SU-DHL-6 (cell line): ENCODE measurements at regions not wholly inside any gene's neighbourhood (a gene's known extent, or its start where the extent isn't known, plus 50 kb on each side); places are given as distances from the start of the nearest gene placed in this dataset.

Experiments
- H2AFZ ChIP-seq: fragments of 200-600 bp; sonication (generic); 2 replicates; pipeline ENCODE4 v1.6.1; 2014; ENCODE audit warnings: low read depth, mild to moderate bottlenecking, moderate library complexity, mixed read lengths, antibody characterized with exemption, low read length; ENCODE audit not compliant: severe bottlenecking
- H3F3A ChIP-seq: fragments of 200-600 bp; shearing (Covaris generic); 2 replicates; pipeline ENCODE4 v1.6.0; 2016; ENCODE audit warnings: antibody characterized with exemption, mild to moderate bottlenecking; ENCODE audit not compliant: insufficient read depth
- H3K27ac ChIP-seq: fragments of 200-600 bp; sonication (generic); 2 replicates; pipeline ENCODE4 v1.5.1; 2016; ENCODE audit warnings: low read depth, mild to moderate bottlenecking, low read length, moderate library complexity, mixed read lengths
- H3K27me3 ChIP-seq: fragments of 200-600 bp; sonication (generic), shearing (Covaris generic); 2 replicates; pipeline ENCODE4 v1.6.0; 2014; ENCODE audit warnings: mild to moderate bottlenecking, low read length
- H3K36me3 ChIP-seq: fragments of 200-600 bp; sonication (generic); 2 replicates; pipeline ENCODE4 v1.6.1; 2014; ENCODE audit warnings: mild to moderate bottlenecking, low read length, mixed read lengths
- H3K4me2 ChIP-seq: fragments of 300-600, 200-600 bp; shearing (Covaris generic), sonication (generic); 2 replicates; pipeline ENCODE4 v1.6.0; 2014; ENCODE audit warnings: low read length, low read depth, mild to moderate bottlenecking; ENCODE audit not compliant: poor library complexity, severe bottlenecking
- H3K4me3 ChIP-seq: fragments of 200-600 bp; sonication (generic); 2 replicates; pipeline ENCODE4 v1.5.1; 2014; ENCODE audit warnings: antibody characterized with exemption, low read length, mild to moderate bottlenecking, mixed read lengths; ENCODE audit not compliant: insufficient read depth, poor library complexity, severe bottlenecking
- H3K79me2 ChIP-seq: fragments of 200-600 bp; sonication (generic); 2 replicates; pipeline ENCODE4 v1.6.1; 2014; ENCODE audit warnings: mild to moderate bottlenecking, low read length, moderate library complexity; ENCODE audit not compliant: insufficient read depth
- H3K9ac ChIP-seq: fragments of 200-600 bp; sonication (generic); 2 replicates; pipeline ENCODE4 v1.7.0; 2014; ENCODE audit warnings: mild to moderate bottlenecking, low read length
- H3K9me2 ChIP-seq: fragments of 200-600 bp; sonication (generic); replicated peaks from 2 replicates; pipeline ENCODE4 v1.6.1; 2014; ENCODE audit warnings: low read length; ENCODE audit not compliant: insufficient read depth
- H3K9me3 ChIP-seq: fragments of 200-600 bp; sonication (generic); 2 replicates; pipeline ENCODE4 v1.6.1; 2014; ENCODE audit warnings: low read length, mixed read lengths; ENCODE audit not compliant: insufficient read depth
- H4K20me1 ChIP-seq: fragments of 200-600 bp; sonication (generic); 2 replicates; pipeline ENCODE4 v1.6.1; 2014; ENCODE audit warnings: low read depth, mild to moderate bottlenecking, antibody characterized with exemption, low read length, moderate library complexity, mixed read lengths
- CTCF ChIP-seq: fragments of 200-600 bp; sonication (generic); IDR thresholded peaks from one replicate; pipeline ENCODE4 v1.5.1; 2017; ENCODE audit warnings: antibody characterized with exemption, mild to moderate bottlenecking, low read length, moderate library complexity; ENCODE audit not compliant: insufficient read depth, poor library complexity, severe bottlenecking
- EZH2phosphoT487 ChIP-seq: fragments of 200-600 bp; sonication (generic), shearing (Covaris generic); conservative IDR thresholded peaks from 2 replicates; pipeline ENCODE4 v1.6.1; 2018; ENCODE audit warnings: mild to moderate bottlenecking, antibody characterized with exemption, low read length, moderate library complexity, mixed read lengths

GRCh38 chr3:80097674-80098073 lies 329.9 kb upstream of the ROBO1 start:
- Histone ChIP-seq H3K9me3 (no peaks in the 10 kb centered on the region), H2AFZ (no peak overlapping the region), H3F3A (no peaks in the 10 kb centered on the region), H3K27me3 (no peaks in the 10 kb centered on the region), H3K27ac (no peak overlapping the region), H3K36me3 (no peaks in the 10 kb centered on the region), H3K9ac (no peak overlapping the region), H3K79me2 (no peaks in the 10 kb centered on the region), H3K9me2 (no peaks in the 10 kb centered on the region), H4K20me1 (no peaks in the 10 kb centered on the region), H3K4me3 (no peak overlapping the region), H3K4me2 (no peak overlapping the region)
- no peak for TF ChIP-seq EZH2phosphoT487
- no peak for TF ChIP-seq CTCF

- Histone ChIP-seq H2AFZ (no peak overlapping the region), H3K9me3 (no peaks in the 10 kb centered on the region), H3K9me2 (no peaks in the 10 kb centered on the region), H3K79me2 (no peaks in the 10 kb centered on the region), H3K9ac (no peak overlapping the region), H3K4me3 (no peak overlapping the region), H3F3A (no peaks in the 10 kb centered on the region), H3K27me3 (no peaks in the 10 kb centered on the region), H3K4me2 (no peak overlapping the region), H4K20me1 (no peaks in the 10 kb centered on the region), H3K27ac (no peak overlapping the region), H3K36me3 (no peaks in the 10 kb centered on the region)
- no peak for TF ChIP-seq CTCF
- no peak for TF ChIP-seq EZH2phosphoT487
Observed at GRCh38 chr3:80096909-80097308, 329.1 kb upstream of the ROBO1 start.

DNA sequence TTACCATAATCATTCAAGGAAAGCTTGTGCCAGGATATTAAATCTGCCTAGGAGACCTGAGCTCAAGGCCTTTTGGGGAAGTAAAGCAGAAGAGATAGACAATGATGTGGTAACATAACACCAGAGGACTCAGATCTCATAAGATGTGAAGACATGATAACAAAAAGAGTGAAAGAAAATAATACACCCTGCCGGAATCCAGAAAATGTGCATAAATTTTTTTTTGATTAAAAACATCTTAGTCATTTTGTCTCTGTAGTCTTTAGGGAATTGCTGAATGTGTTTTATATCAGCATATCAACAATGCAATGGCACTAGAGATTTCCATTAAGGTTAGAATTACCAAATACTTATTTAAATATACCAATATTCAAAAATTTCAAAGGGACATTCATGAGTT lies 326.8 kb upstream of the ROBO1 start:
- H3K27me3 ChIP-seq, result no peaks in the 10 kb centered on the region
- no peaks in the 10 kb centered on the region for H3F3A ChIP-seq
- H3K9me3 ChIP-seq, result no peaks in the 10 kb centered on the region
- H3K9me2 ChIP-seq, result no peaks in the 10 kb centered on the region
- TF ChIP-seq CTCF (no peak), EZH2phosphoT487 (no peak)
- no peak overlapping the region for H3K27ac ChIP-seq
- H3K9ac ChIP-seq, result no peak overlapping the region
- H3K4me2 ChIP-seq, result no peak overlapping the region
- no peak overlapping the region for H3K4me3 ChIP-seq
- H3K36me3 ChIP-seq, result no peaks in the 10 kb centered on the region
- H3K79me2 ChIP-seq, result no peaks in the 10 kb centered on the region
- H4K20me1 ChIP-seq, result no peaks in the 10 kb centered on the region
- no peak overlapping the region for H2AFZ ChIP-seq

- TF ChIP-seq CTCF (no peak), EZH2phosphoT487 (no peak)
- Histone ChIP-seq H3K79me2 (no peaks in the 10 kb centered on the region), H3K9ac (no peak overlapping the region), H3K9me3 (no peaks in the 10 kb centered on the region), H3K27me3 (no peaks in the 10 kb centered on the region), H4K20me1 (no peaks in the 10 kb centered on the region), H3K4me3 (no peak overlapping the region), H2AFZ (no peak overlapping the region), H3K9me2 (no peaks in the 10 kb centered on the region), H3F3A (no peaks in the 10 kb centered on the region), H3K27ac (no peak overlapping the region), H3K4me2 (no peak overlapping the region), H3K36me3 (no peaks in the 10 kb centered on the region)
Observed at GRCh38 chr3:80087767-80088166, 320.0 kb upstream of the ROBO1 start.
